ENCODE measurements at regions not wholly inside any gene's neighbourhood (a gene's known extent, or its start where the extent isn't known, plus 50 kb on each side); places are given as distances from the start of the nearest gene placed in this dataset.
"Not testable (repeated sequence)": the region's sequence is repeated elsewhere in the genome, so short reads cannot be mapped to it uniquely, and the experiment has no call there.

DNA sequence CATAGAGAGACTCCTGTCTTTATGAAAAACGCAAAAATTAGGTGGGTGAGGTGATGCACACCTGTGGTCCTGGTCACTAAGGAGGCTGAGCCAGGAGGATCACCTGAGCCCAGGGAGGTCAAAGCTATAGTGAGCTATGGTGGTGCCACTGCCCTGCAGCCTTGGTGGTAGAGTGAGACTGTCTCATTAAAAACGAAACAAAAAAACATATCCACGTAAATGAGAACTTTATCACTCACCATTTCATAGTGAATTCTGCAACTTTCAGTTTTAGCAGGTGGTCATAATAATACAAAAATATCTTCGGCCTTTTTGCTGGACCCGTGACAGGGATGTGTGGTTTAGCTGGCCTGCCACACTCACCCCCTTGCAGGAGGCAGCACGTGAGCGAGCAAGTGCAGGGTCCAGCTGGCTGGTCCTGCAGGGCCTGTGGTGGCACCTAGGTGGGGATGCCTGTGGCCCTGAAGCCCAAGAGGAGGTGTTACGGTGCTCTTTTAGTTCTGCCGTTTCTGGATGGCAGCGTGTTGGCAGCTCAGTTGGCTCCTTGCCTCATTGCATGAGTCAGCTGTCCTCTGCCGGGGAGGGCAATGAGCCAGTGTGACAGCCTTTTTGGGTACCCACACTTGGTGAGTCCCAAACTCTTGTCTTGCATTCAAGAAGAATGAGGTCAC is 1330.7 kb upstream of the TMEM132C start:
- DNase-seq (ENCODE audit: low read depth): no peak
- H3K4me3 ChIP-seq (ENCODE audit: low read depth, low read length): no peak overlapping the region
- no peak for TF ChIP-seq CTCF (IDR thresholded peaks at IDR 0.05; ENCODE audit: insufficient read depth, low read length)

GRCh38 chr12:126937431-126937830 is 1329.5 kb upstream of the TMEM132C start:
- DNase-seq (ENCODE audit: low read depth): no peak
- H3K4me3 ChIP-seq (ENCODE audit: low read depth, low read length): no peak overlapping the region
- no peak for TF ChIP-seq CTCF (IDR thresholded peaks at IDR 0.05; ENCODE audit: insufficient read depth, low read length)

DNA sequence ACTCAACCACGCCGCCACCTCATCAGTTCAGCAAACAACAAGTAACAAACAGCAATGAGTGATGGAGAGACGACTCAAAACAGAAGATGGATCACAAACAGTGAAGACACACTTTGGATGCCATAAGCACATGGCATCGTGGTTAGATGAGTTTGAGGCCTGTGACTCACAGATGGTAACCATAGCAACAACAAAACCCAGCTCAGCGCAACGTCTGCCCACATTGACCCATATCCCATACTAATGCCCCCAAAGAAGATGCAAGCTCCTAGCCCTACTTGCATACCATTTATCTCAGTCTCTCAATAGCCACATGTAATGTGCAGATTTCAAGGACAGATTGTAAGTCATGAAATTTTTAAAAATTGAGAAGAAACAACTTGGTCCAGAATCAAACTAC is 1322.3 kb upstream of the TMEM132C start:
- H3K4me3 ChIP-seq (ENCODE audit: low read depth, low read length): no peak overlapping the region
- TF ChIP-seq CTCF (IDR thresholded peaks at IDR 0.05; ENCODE audit: insufficient read depth, low read length): no peak
- no peak for DNase-seq (ENCODE audit: low read depth)

DNA sequence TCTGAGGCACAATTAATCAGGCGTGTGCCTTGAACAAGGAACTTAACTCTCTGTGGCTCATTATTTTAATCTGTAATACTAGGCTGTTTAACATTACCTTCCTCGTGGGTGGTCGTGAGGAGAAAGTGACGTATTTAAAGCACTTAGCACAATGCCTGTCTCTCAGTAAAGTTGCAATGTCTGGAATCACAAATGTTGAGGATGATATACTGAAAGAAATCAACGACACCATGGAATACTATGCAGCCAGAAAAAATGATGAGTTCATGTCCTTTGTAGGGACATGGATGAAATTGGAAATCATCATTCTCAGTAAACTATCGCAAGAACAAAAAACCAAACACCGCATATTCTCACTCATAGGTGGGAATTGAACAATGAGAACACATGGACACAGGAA is 1320.0 kb upstream of the TMEM132C start:
- not testable (repeated sequence) for DNase-seq (ENCODE audit: low read depth); H3K4me3 ChIP-seq (ENCODE audit: low read depth, low read length)

GRCh38 chr12:126949558-126949957 is 1317.4 kb upstream of the TMEM132C start:
- no peak overlapping the region for H3K4me3 ChIP-seq (ENCODE audit: low read depth, low read length)
- DNase-seq (ENCODE audit: low read depth): no peak
- no peak for TF ChIP-seq CTCF (IDR thresholded peaks at IDR 0.05; ENCODE audit: insufficient read depth, low read length)

DNA sequence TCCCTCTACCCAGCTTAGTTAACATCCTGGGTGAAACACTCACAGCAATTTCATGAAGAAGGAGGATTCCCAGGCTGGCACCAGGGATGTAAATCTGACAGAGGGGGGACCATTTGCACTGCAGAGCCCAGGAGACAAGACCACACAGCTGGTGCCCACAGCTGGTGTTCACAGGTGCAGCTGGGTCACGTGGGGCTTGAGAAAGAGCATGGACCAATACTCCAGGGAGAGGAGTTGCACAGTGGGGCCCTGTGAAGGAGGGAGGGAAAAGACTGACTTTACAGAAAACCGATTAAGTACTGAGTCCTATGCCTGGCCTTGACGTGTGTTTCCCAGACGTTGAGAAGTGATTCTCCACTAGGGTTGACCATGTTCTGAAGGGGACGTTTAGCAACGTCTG is 1316.7 kb upstream of the TMEM132C start:
- TF ChIP-seq CTCF (IDR thresholded peaks at IDR 0.05; ENCODE audit: insufficient read depth, low read length): no peak
- no peak overlapping the region for H3K4me3 ChIP-seq (ENCODE audit: low read depth, low read length)
- DNase-seq (ENCODE audit: low read depth): no peak

- no peak for TF ChIP-seq CTCF (IDR thresholded peaks at IDR 0.05; ENCODE audit: insufficient read depth, low read length)
- no peak for DNase-seq (ENCODE audit: low read depth)
- H3K4me3 ChIP-seq (ENCODE audit: low read depth, low read length): no peak overlapping the region
Observed at GRCh38 chr12:126952096-126953007, 1314.6 kb upstream of the TMEM132C start.

Measured in fibroblast of the aortic adventitia (primary cell).